ENCODE measurements at regions not wholly inside any gene's neighbourhood (a gene's known extent, or its start where the extent isn't known, plus 50 kb on each side); places are given as distances from the start of the nearest gene placed in this dataset.
A peak's percentile ranks its signal among the peaks of the same experiment; 100 is the strongest.

DNA sequence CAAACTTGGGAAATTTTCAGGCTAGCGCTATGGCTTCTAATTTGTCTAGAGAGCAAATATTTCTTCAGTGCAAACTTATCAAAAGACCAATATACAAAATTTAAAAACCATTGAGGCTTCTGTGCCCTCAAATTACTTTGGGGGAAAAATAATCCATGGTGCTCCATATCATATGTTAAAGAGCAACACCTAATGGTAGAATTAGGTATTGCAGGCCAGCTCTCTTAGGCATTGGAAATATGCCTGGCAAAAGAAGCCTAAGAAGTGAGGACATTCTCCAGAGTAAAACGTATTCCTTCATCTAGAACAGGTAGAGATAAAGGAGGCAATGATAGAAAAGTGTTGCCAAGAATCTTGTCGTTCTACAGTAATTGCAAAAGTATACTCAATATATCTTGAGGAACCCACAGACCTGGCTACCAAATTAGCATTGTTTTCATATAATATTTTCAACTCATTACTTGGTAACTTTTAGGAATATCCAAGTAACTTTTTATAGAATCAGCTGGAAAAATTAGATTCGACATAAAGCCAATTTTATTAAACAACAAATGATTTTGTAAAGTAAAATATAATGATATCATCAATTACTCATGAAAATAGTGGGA is 401.1 kb downstream of the BCL11A start:
- DNase-seq, result peak; percentile 65

DNA sequence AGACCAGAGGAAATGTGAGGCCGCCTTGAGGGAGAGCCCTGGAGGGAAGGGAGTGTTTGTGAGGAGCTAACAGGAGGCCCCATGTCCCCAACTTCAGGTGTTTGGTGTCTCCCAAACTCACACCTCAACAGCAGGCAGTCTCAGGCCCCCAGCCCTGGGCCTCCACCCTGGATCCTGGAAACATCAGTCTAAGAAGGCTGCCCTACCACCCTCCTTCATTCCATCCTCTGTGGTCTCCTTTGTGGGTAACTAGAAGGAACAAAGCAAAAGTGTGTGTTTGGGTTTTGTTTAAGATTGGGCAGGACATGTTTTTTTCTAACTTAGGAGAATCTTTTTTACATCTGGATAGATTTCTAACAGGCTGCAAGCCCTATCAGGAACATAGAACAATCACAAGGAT is 404.3 kb downstream of the BCL11A start:
- DNase-seq, result no peak

DNA sequence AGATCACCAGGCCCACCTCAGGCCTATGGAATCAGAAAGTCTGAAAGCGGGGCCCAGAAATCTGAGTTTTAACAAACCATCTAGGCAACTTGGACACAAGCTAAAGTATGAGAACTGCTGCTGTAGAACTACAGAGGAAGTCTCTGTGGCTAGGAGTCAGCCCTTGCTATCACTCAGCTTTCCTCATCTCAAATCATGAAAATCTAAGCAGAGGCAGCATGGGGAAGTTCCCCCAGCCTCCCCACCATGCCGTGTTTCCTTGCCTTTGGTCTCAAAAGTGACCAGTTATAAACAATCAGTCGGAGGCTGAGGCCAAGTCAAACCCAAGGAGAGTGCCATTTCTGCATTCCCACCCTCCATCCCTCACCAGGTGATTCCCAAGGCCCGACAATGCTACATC is 404.7 kb downstream of the BCL11A start:
- no peak for DNase-seq

DNA sequence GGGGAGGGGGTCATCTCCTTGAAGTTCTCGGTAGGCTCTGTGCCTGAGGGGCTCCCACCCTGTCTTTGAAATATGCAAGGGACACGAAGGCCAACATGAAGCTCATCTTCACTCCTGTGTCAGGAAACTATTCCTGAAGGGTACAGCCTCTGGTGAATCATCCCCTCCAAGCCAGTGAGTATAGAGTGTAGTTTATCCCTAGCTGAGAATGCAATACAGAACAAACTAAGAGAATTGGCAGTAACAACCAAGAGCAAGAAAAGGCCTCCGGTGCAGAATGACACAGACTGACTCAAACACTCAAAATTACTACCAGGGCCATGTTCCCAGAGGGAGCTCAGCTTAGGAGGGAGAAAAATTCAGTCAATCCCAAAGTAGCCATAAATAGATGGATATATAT is 413.3 kb downstream of the BCL11A start:
- no peak for DNase-seq

DNA sequence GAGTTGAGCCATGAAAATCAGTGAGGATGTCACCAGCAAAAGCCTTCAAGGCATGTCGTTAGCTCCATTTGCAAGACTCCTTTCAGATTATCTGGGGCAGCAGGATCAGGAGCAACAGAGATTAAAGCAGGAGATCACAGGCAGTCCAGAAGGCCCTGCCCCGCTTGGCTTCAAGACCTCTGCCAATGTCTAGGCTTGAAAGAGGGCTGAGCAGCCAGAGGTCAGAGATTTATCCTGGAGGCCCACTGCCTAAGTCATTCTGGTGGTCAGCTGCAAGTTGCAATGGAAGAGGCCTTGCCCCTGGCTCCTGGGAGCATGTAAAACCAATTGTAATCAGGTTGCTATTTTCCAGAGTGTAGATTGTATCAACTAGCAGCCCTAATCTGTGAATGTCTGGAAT is 416.5 kb downstream of the BCL11A start:
- DNase-seq, result no peak

DNA sequence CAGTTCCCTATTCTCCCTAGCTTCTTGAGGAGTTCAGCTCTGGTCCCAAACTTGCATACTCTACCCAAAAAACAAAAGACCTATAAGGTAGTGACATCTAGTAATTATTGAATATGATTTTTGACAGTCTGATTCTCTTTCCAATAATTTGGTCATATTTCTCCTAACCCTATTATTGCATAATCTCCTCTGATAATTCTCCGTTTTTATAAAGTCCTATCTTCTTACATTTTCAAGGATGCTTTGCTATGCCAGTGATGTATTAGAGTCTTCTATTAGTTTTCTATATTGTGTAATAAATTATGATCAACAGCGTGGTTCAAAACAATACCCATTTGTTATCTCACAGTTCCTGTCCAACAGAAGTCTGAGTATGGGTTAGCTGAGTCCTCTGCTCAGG is 426.3 kb downstream of the BCL11A start:
- no peak for DNase-seq

DNA sequence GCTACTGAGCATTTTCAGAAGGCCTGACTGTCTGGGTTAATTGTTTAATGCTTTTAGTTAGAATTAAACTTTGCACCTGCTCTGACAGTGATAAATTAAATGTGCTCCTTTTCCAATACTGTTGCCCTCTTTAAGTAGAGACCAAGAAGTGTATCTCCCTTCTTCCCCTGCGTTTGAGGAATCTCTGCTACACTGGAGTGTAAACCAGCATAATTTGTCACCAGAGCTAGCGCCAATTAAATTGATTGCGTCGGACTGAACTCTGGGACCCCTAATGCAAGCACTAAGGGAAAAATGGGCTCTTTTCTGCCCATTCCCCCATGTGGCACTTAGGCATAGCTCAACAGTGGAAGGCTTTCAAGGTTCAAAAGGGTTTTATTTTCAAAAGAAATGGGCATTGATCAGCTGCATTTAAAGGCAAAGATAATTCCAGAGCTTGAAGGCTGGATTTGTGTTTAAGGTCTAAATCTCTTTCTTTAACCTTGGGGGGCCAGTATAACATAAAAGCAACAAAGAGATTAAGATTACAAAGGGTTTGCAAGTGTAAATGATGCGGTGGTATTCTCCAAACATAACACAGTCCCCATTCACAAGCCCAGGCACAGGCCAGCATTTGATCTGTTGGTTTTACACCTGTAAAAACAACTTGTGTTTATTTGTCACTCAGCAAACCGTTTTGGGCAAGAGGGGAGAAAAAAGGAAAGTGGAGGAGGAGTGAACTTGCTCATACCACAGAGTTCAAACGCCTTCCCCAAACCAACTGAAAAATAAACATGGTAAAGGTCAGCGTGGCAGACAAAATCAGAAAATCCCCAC is 427.6 kb downstream of the BCL11A start:
- DNase-seq, result no peak

DNA sequence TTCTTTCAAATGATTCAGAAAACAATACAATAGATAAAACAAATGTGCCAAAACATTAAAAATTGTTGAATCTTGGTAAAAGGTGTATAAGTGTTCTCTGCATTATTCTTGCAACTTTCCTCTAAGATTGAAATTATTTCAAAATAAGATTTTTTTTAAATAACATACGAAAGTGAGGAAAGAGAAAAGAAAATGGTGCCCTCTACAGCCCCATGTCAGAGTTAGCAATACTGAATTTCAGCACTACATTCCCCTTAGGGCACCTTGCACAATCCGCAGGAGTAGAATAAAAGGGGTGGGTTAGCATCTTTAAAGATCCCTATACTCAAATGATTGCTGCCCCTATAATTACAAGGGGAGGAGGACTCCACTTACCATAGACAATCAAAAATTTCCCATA is 433.7 kb downstream of the BCL11A start:
- no peak for DNase-seq

DNA sequence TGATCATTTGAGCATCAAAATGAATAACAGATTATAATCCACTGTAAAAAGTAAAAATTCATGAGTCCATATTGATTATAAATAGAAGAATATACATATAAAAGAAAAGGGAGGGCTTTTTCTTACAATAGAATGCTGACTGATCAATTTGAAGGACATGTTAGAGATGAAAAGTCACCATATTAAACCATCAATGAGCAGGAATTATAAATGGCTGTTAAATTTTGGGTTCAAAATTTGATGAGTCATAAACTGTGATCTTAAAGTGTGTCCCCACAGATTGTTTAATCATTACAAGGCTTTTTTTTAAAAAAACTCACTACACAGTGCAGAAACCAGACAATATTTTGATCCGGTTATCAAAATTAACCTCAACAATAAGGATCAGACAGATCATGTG is 434.5 kb downstream of the BCL11A start:
- no peak for DNase-seq

DNA sequence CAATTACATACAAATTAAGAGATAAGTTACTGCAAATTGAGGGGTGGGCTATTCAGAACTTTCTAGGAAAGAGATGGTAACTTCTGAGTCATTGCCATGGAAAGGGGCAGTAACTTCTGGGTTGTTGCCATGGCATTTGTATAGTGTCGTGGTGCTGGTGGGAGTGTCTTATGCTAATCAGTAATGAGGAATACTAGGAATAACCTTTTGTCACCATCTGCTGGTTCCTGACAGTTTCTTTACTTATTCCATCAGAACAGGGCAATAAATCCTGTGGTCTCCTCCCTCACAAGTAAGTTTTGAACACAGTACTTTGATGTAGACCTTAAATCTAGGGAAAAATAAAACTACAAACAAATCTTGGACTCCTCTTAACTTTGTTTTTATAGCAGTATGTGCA is 435.4 kb downstream of the BCL11A start:
- peak; percentile 11 for DNase-seq

DNA sequence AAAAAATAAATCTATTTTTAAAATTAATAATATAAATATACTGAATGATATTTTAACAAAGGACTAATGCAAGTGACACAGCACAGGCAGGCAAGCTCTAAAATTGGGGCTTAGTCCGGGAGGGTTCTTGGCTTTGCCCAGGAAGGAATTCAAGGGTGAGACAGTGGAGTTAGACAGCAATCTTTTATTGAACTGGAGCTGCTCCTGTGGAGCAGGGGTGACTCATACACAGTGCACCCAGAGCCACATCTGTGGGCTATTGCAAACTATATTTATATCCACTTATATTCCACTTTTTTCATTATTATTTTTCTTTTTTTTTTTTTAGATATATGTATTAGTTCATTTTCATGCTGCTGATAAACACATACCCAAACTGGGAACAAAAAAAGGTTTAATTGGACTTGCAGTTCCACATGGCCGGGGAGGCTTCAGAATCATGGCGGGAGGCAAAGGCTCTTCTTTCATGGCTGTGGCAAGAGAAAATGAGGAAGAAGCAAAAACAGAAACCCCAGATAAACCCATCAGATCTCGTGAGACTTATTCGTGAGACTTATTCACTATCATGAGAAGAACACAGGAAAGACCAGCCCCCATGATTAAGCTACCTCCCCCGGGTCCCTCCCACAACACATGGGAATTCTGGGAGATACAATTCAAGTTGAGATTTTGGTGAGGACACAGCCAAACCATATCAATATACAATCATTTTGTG is 437.1 kb downstream of the BCL11A start:
- DNase-seq, result no peak

DNA sequence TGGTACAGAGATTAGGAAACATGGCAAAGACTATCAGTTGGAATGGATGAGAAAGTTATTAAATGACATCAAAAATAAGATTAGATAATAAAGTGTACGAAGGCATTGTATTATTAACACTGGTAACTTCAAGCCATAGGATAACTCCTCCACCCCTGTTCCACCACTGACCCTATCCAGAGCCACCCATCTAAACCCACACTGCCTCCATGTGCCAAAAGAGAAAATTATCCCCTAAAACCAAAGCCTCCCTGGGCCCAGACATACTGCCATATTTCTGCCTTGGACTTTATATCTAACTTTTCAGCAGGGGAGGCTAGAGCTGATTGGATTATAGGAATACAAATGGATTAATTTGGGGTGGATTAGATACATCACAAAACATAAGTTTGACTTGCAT is 443.7 kb downstream of the BCL11A start:
- DNase-seq, result no peak

DNA sequence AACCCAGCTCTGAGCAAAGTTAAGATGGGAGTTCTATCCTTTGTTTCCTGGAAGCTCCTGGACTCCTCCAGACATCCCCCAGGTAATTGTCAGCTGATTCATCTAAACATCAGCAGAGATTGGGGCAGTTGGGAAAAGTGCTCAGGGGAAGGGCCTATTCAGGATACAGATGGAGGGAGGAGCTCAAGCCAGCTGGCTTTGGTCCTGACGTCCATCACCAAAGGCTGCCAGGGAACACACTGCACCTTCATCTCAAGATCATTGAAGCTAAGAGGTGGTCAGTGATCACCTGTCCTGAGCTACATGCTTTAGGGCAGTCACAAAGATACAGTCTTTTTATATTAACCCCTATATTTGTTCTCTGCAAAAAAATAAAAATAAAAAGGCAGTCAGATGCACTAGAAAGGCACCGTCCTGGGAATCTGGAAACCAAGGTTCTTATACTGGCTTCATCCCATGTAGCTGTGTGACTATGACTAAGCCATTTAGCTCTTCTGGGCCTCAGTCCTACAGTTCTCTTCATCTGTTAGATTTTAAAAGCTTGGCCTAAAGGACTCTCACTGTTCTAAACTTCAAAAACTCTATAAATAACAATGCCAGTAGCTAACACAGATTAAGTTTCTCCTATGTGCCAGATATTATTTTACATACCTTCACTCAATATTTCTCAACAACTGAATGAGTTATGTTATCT is 446.5 kb downstream of the BCL11A start:
- no peak for DNase-seq

DNA sequence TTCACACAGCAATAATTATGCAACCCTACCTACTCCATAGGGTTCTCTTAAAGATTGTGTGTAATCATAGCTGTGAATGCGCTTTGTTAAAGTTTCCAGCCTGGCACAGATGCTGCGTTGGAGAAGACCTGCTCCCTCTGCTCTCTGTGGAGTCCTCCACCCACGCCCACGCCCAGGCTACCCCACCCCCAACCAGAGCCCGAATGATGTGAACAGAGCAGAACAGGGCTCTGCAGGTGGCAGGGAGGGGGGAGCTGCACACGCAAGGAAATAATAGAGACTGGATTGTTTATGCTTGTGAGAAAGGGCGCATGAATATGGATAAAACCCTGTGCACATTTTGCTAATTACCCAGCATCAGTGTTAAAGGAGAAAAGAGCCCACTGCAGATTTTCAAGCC is 447.5 kb downstream of the BCL11A start:
- DNase-seq, result no peak

DNA sequence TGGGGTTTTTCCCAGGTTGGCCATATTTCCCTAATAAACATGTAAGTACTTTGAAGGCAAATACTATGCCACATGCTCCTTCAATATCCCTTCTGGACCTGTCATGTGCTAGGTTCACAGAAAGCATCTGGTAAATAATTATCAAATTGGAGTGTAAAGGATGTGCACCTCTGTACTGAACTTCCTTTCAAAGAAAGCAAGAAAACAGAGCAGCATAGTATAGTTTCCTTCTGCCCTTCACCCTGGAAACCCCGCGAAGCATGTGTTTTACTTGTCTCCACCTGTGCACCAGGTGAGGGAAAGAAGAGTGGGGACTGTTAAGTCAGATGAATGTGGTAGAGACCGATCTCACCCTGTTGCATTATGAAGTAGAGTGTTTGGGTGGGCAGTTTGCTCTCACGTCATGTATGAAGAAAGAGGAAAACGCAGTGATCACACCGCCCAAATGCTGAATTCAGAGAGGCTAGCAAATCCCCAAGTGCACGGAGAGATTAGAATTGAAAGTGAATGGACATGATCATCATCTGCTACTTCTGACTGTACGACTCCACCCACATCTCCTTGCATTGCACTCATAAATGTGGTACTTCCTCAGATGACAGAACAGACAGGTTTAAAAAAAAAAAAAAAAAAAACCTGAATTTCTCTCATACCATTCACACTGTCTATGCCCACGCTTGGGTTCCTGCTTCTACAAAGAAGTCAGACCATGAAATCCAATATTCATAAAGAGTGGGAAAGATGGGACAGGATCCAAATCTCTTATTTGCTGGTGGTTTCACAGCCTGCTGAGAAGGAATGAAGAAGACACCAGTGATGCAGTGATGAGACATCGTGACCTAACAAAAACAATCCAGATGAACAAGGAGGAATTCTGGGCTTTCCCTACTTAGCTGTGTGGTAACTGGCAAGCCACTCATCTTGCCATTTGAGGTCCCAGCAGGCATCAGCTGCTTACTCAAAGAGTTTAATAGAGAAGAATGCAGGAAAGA is 448.6 kb downstream of the BCL11A start:
- no peak for DNase-seq

DNA sequence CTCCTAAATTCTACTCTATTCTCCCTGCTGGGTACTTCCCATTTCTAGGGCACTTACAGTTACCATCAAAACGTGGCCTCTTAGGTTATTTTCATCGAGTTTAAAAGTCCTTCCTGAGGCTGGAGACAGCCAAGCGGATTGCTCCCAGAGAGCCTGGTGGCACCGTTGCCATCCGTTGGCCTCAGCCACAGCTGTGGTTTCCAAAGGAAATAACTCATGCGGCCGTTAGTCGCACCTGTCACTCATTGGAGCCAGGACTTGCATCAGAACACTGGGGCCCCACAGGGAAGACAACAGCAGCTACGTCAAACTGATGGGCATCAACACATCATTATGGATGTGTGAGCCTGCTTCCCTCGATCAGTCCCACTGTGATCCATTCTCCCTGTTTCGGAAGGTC is 453.4 kb downstream of the BCL11A start:
- DNase-seq, result peak; percentile 12

DNA sequence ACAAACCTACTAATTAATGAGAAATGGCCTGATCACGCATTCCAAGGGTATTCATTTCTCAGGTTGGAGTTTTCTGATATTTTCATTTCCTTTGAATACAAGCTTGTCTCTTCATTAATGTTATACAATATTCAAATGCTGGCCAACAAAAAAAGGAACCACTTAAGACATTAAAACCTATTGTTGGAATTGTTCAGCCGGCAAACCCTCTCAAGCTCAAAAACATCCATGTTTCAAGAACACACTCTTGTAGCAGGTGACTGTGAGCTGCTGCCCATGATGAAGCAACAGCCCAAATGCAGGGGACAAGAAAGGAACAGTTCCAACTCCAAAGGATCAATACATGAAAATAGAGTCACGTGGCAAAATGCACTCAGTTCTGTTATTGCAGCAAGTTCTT is 454.5 kb downstream of the BCL11A start:
- DNase-seq, result no peak

DNA sequence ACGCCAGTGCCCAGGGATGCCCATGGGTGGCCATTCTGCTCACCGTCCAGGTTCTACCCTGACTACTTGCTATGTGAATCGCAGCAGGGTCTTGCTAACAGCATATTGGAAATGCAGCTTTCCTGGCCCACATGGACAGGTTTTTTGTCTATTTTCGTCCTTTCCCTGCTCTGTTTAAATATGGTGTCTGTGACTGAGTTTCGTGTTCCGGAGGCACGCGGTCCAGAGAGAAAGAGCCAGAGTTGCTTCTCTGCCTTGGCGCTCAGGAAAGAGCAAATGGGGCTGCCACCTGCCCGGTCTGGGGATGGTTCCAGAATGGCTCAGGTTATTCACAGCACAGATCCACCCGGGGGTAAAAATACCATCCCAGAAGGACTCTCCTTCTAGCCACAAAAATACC is 456.2 kb downstream of the BCL11A start:
- no peak for DNase-seq

DNA sequence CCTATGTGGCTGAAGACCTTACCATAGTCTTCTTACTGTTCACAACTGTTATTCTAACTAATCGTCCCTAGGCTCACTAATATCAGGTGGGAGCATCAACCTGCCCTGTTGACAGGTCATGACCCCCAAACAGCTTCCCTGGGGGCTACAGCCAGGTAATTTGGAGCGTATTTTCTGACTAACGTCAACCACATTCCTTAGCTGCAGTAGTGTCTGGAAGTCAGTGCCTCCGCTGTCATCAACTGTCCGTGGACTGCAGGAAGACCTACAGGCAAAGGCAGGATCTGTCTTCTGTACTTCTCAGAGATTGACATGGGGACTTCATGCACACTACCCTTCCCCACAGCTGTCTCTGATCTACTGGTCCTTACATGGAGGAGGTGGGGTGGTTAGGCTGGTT is 456.9 kb downstream of the BCL11A start:
- DNase-seq, result no peak

DNA sequence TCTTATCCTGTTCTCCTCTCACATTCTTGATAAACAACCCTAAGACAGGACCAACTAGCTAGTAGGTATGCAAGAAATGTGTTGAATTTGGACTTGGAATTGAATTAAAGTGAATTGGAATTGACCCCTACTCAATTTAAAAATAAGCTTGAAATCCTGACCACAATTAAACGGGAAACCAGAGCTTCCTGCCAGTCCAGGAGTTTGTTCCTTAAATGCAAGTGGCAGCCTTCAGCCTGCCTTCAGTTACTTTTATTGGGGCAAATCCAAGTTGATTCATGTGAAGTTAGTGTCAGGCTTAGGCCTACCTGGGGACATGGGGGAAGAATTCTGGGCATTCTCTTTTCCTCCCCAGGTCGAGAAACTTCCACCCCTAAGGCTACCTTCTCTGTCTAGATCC is 457.6 kb downstream of the BCL11A start:
- DNase-seq, result no peak

DNA sequence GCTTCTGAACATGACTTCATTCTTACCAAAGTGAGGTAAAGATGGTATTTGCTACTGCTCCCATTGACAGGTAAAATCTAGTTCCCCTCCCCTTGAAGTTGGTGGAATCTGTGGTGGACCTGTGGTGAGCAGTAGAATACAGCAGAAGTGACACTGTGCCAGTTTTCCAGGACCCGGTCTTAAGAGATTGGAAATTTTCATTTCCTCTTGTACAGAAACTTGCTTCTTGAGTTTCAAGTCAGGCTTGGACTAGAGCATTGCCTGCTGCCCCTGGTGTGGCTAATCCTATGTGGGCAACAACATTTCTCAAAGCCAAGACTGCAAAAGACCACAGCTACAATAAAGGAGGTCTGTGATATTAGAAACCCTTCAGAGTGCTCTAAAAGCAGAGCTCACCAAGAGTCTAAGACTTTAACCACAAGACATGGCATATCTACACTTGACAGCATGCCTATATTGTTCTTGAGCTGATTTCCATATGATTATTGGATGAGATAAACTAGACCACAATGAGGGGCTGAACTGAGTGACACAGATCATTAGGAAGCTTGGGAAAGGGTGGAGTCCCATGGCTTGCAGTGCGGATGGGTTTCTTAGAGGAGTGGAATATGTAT is 458.1 kb downstream of the BCL11A start:
- peak; percentile 14 for DNase-seq

DNA sequence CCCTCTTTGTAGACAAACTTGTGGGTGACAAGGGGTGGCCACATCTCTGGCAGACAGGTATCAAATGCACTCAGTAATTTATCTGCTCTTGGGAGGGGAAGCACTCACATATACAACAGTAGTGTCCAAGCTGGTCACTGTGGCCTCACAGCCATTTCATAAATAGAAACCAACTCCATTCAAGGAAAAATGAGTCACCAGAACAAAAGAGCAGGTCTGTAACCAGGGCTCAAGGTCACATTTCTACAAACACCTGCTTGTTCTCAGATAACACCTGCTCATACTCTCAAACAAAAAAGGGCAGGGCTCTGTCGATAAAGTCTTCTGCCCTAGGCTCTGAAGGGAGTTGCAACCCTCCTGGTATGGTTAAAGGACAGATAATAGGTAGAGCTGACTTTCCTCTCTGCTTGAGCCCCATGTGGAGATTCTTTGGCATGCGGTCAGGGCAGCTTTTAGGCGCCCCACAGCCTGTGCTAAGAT is 459.0 kb downstream of the BCL11A start:
- no peak for DNase-seq

Data from hematopoietic multipotent progenitor cell treated with erythropoietin and hydrocortisone succinate and interleukin-3 and kit ligand, for 8 days (in vitro differentiated cells).